ENCODE measurements at regions not wholly inside any gene's neighbourhood (a gene's known extent, or its start where the extent isn't known, plus 50 kb on each side); places are given as distances from the start of the nearest gene placed in this dataset.

GRCh38 chr6:16078064-16078463 lies 50.8 kb upstream of the MYLIP start:
- H3K4me3 ChIP-seq (ENCODE audit: low read depth, low read length), result no peak overlapping the region
- DNase-seq (ENCODE audit: low read depth), result no peak

GRCh38 chr6:16069671-16070070 lies 59.2 kb upstream of the MYLIP start:
- no peak for DNase-seq (ENCODE audit: low read depth)
- no peak overlapping the region for H3K4me3 ChIP-seq (ENCODE audit: low read depth, low read length)

GRCh38 chr6:16069222-16069621 lies 59.7 kb upstream of the MYLIP start:
- no peak for DNase-seq (ENCODE audit: low read depth)

GRCh38 chr6:16067568-16067967 lies 61.3 kb upstream of the MYLIP start:
- no peak overlapping the region for H3K4me3 ChIP-seq (ENCODE audit: low read depth, low read length)
- no peak for DNase-seq (ENCODE audit: low read depth)

More at GRCh38 chr6:16069222-16069621, 59.7 kb upstream of the MYLIP start:
- H3K4me3 ChIP-seq (ENCODE audit: low read depth, low read length), result no peak overlapping the region

GRCh38 chr6:16064671-16065072 lies 64.2 kb upstream of the MYLIP start:
- peak; percentile 12 for DNase-seq (ENCODE audit: low read depth)
- H3K4me3 ChIP-seq (ENCODE audit: low read depth, low read length), result no peak overlapping the region

GRCh38 chr6:16063580-16063979 lies 65.3 kb upstream of the MYLIP start:
- no peak for DNase-seq (ENCODE audit: low read depth)
- H3K4me3 ChIP-seq (ENCODE audit: low read depth, low read length), result no peak overlapping the region

GRCh38 chr6:16061818-16062217 lies 67.1 kb upstream of the MYLIP start:
- no peak overlapping the region for H3K4me3 ChIP-seq (ENCODE audit: low read depth, low read length)
- no peak for DNase-seq (ENCODE audit: low read depth)

GRCh38 chr6:16060039-16060438 lies 68.8 kb upstream of the MYLIP start:
- H3K4me3 ChIP-seq (ENCODE audit: low read depth, low read length), result no peak overlapping the region
- no peak for DNase-seq (ENCODE audit: low read depth)

- no peak overlapping the region for H3K4me3 ChIP-seq (ENCODE audit: low read depth, low read length)
- DNase-seq (ENCODE audit: low read depth), result peak; percentile 4
These were observed 69.4 kb upstream of the MYLIP start for GRCh38 chr6:16059496-16059895.

GRCh38 chr6:16058929-16059345 lies 69.9 kb upstream of the MYLIP start:
- DNase-seq (ENCODE audit: low read depth), result no peak
- H3K4me3 ChIP-seq (ENCODE audit: low read depth, low read length), result no peak overlapping the region

GRCh38 chr6:16058201-16058928 lies 70.5 kb upstream of the MYLIP start:
- DNase-seq (ENCODE audit: low read depth), result no peak
- no peak overlapping the region for H3K4me3 ChIP-seq (ENCODE audit: low read depth, low read length)

- no peak for DNase-seq (ENCODE audit: low read depth)
These were observed 71.4 kb upstream of the MYLIP start for GRCh38 chr6:16057446-16057845.

GRCh38 chr6:16056263-16056870 lies 72.5 kb upstream of the MYLIP start:
- no peak for DNase-seq (ENCODE audit: low read depth)
- no peak overlapping the region for H3K4me3 ChIP-seq (ENCODE audit: low read depth, low read length)

More at GRCh38 chr6:16057446-16057845, 71.4 kb upstream of the MYLIP start:
- H3K4me3 ChIP-seq (ENCODE audit: low read depth, low read length), result no peak overlapping the region

- no peak overlapping the region for H3K4me3 ChIP-seq (ENCODE audit: low read depth, low read length)
- no peak for DNase-seq (ENCODE audit: low read depth)
These were observed 73.0 kb upstream of the MYLIP start for GRCh38 chr6:16055852-16056251.

GRCh38 chr6:16049168-16049567 lies 79.7 kb upstream of the MYLIP start:
- DNase-seq (ENCODE audit: low read depth), result no peak
- no peak overlapping the region for H3K4me3 ChIP-seq (ENCODE audit: low read depth, low read length)

- no peak for DNase-seq (ENCODE audit: low read depth)
These were observed 80.7 kb upstream of the MYLIP start for GRCh38 chr6:16048221-16048620.

GRCh38 chr6:16047435-16047990 lies 81.4 kb upstream of the MYLIP start:
- H3K4me3 ChIP-seq (ENCODE audit: low read depth, low read length), result no peak overlapping the region
- DNase-seq (ENCODE audit: low read depth), result no peak

More at GRCh38 chr6:16048221-16048620, 80.7 kb upstream of the MYLIP start:
- H3K4me3 ChIP-seq (ENCODE audit: low read depth, low read length), result no peak overlapping the region

GRCh38 chr6:16045238-16045637 lies 83.6 kb upstream of the MYLIP start:
- H3K4me3 ChIP-seq (ENCODE audit: low read depth, low read length), result no peak overlapping the region
- no peak for DNase-seq (ENCODE audit: low read depth)

GRCh38 chr6:16044211-16044643 lies 84.7 kb upstream of the MYLIP start:
- DNase-seq (ENCODE audit: low read depth), result no peak
- H3K4me3 ChIP-seq (ENCODE audit: low read depth, low read length), result no peak overlapping the region

- DNase-seq (ENCODE audit: low read depth), result no peak
- no peak overlapping the region for H3K4me3 ChIP-seq (ENCODE audit: low read depth, low read length)
These were observed 85.4 kb upstream of the MYLIP start for GRCh38 chr6:16043171-16044135.
